HPDE6-E6E7 (cell line): ENCODE measurements at regions not wholly inside any gene's neighbourhood (a gene's known extent, or its start where the extent isn't known, plus 50 kb on each side); places are given as distances from the start of the nearest gene placed in this dataset.
A peak's percentile ranks its signal among the peaks of the same experiment; 100 is the strongest.

Source experiments
- DNase-seq: peaks from one replicate; pipeline ENCODE4 v3.0.0; 2011; ENCODE audit warnings: missing footprints; ENCODE audit errors: extremely low spot score

GRCh38 chr9:18229992-18230676 lies 243.8 kb upstream of the ADAMTSL1 start:
- no peak for DNase-seq

- no peak for DNase-seq
Observed at GRCh38 chr9:18233311-18233710, 240.6 kb upstream of the ADAMTSL1 start.

GRCh38 chr9:18233776-18234445 lies 240.0 kb upstream of the ADAMTSL1 start:
- DNase-seq: no peak

- DNase-seq: no peak
Observed at GRCh38 chr9:18235181-18235908, 238.6 kb upstream of the ADAMTSL1 start.

- DNase-seq: no peak
Observed at GRCh38 chr9:18236336-18236735, 237.6 kb upstream of the ADAMTSL1 start.

GRCh38 chr9:18237776-18238175 lies 236.2 kb upstream of the ADAMTSL1 start:
- DNase-seq: no peak

GRCh38 chr9:18238254-18238653 lies 235.7 kb upstream of the ADAMTSL1 start:
- peak; percentile 70 for DNase-seq

GRCh38 chr9:18238752-18239447 lies 235.1 kb upstream of the ADAMTSL1 start:
- DNase-seq: no peak

- DNase-seq: no peak
Observed at GRCh38 chr9:18240213-18240612, 233.7 kb upstream of the ADAMTSL1 start.

- no peak for DNase-seq
Observed at GRCh38 chr9:18245911-18246310, 228.0 kb upstream of the ADAMTSL1 start.

- no peak for DNase-seq
Observed at GRCh38 chr9:18250053-18250452, 223.9 kb upstream of the ADAMTSL1 start.

- no peak for DNase-seq
Observed at GRCh38 chr9:18253950-18254349, 220.0 kb upstream of the ADAMTSL1 start.

GRCh38 chr9:18255158-18255629 lies 218.8 kb upstream of the ADAMTSL1 start:
- peak; percentile 41 for DNase-seq

- DNase-seq: no peak
Observed at GRCh38 chr9:18255747-18256146, 218.2 kb upstream of the ADAMTSL1 start.

- no peak for DNase-seq
Observed at GRCh38 chr9:18256568-18256967, 217.4 kb upstream of the ADAMTSL1 start.

GRCh38 chr9:18260521-18260920 lies 213.4 kb upstream of the ADAMTSL1 start:
- DNase-seq: no peak

- no peak for DNase-seq
Observed at GRCh38 chr9:18261181-18261580, 212.8 kb upstream of the ADAMTSL1 start.

- no peak for DNase-seq
Observed at GRCh38 chr9:18263377-18263776, 210.6 kb upstream of the ADAMTSL1 start.

GRCh38 chr9:18268381-18268780 lies 205.6 kb upstream of the ADAMTSL1 start:
- DNase-seq: no peak

- DNase-seq: no peak
Observed at GRCh38 chr9:18269561-18269960, 204.4 kb upstream of the ADAMTSL1 start.

- no peak for DNase-seq
Observed at GRCh38 chr9:18274693-18275092, 199.3 kb upstream of the ADAMTSL1 start.
